ENCODE measurements at regions not wholly inside any gene's neighbourhood (a gene's known extent, or its start where the extent isn't known, plus 50 kb on each side); places are given as distances from the start of the nearest gene placed in this dataset.

DNA sequence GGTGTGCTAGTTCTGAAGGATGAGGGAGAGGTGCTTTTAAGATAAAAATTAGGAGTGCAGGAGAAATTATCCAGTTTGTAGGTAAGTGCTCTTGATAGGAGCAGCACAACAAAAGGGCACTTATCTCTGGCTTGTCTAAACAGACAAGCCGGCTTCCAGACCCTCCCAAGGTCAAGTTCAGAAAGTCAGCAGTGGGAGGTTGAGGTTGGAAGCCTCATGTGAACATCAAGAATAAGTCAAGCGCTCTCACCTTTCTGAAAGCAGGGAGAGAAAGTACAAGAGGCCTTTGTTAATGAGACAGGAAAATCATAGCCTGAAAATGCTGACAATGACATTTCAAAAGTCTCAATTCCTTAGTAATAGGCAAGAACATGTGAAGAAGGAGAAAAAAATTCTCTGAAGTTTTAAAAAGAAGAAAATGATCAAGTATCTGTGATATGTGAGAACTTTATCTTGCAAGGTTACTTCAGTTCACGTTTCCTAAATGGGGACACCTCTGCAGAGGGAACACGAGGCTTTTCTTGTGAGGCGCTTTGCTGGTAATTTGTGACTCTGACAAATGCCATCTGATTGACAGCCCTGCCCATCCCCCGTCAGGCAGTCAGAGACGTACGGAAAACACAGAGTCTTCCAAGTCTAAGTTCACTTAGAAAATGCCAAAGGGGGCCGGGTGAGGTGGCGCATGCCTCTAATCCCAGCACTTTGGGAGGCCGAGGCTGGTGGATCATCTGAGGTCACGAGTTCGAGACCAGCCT, 62.2 kb downstream of the TIGD2 start:
- TF ChIP-seq, protein P1, sequence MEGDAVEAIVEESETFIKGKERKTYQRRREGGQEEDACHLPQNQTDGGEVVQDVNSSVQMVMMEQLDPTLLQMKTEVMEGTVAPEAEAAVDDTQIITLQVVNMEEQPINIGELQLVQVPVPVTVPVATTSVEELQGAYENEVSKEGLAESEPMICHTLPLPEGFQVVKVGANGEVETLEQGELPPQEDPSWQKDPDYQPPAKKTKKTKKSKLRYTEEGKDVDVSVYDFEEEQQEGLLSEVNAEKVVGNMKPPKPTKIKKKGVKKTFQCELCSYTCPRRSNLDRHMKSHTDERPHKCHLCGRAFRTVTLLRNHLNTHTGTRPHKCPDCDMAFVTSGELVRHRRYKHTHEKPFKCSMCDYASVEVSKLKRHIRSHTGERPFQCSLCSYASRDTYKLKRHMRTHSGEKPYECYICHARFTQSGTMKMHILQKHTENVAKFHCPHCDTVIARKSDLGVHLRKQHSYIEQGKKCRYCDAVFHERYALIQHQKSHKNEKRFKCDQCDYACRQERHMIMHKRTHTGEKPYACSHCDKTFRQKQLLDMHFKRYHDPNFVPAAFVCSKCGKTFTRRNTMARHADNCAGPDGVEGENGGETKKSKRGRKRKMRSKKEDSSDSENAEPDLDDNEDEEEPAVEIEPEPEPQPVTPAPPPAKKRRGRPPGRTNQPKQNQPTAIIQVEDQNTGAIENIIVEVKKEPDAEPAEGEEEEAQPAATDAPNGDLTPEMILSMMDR (IDR thresholded peaks at IDR 0.05): no peak
- no peak for TF ChIP-seq POLR2A (IDR thresholded peaks at IDR 0.05)
